GM20000 (cell line): ENCODE measurements at regions not wholly inside any gene's neighbourhood (a gene's known extent, or its start where the extent isn't known, plus 50 kb on each side); places are given as distances from the start of the nearest gene placed in this dataset.
"Not testable (repeated sequence)": the region's sequence is repeated elsewhere in the genome, so short reads cannot be mapped to it uniquely, and the experiment has no call there.

Experiments
- DNase-seq: peaks from one replicate; pipeline ENCODE4 v3.0.0; 2012; ENCODE audit warnings: low spot score
- CTCF ChIP-seq: IDR thresholded peaks from 2 replicates; pipeline ENCODE4 v1.5.1; 2012; ENCODE audit warnings: mild to moderate bottlenecking, control low read depth; ENCODE audit errors: extremely low read depth, missing control alignments

- DNase-seq = no peak
- TF ChIP-seq CTCF = no peak
Measured at GRCh38 chr7:146057958-146058357, 58.6 kb upstream of the CNTNAP2 start.

GRCh38 chr7:146054909-146055308 is 61.7 kb upstream of the CNTNAP2 start:
- DNase-seq = no peak

GRCh38 chr7:146053492-146053891 is 63.1 kb upstream of the CNTNAP2 start:
- DNase-seq = no peak
- no peak for TF ChIP-seq CTCF

More at GRCh38 chr7:146054909-146055308, 61.7 kb upstream of the CNTNAP2 start:
- no peak for TF ChIP-seq CTCF

- DNase-seq = not testable (repeated sequence)
Measured at GRCh38 chr7:146043310-146043709, 73.3 kb upstream of the CNTNAP2 start.

- no peak for TF ChIP-seq CTCF
- no peak for DNase-seq
Measured at GRCh38 chr7:146028251-146028750, 88.3 kb upstream of the CNTNAP2 start.

- TF ChIP-seq CTCF = no peak
- no peak for DNase-seq
Measured at GRCh38 chr7:146027243-146027642, 89.4 kb upstream of the CNTNAP2 start.

GRCh38 chr7:146022776-146023175 is 93.8 kb upstream of the CNTNAP2 start:
- no peak for TF ChIP-seq CTCF
- DNase-seq = no peak

- DNase-seq = not testable (repeated sequence)
Measured at GRCh38 chr7:146019041-146020004, 97.3 kb upstream of the CNTNAP2 start.

- DNase-seq = not testable (repeated sequence)
Measured at GRCh38 chr7:146017366-146017765, 99.2 kb upstream of the CNTNAP2 start.

- not testable (repeated sequence) for DNase-seq
Measured at GRCh38 chr7:146014154-146014553, 102.4 kb upstream of the CNTNAP2 start.
